OCI-LY7 (cell line): ENCODE measurements at regions not wholly inside any gene's neighbourhood (a gene's known extent, or its start where the extent isn't known, plus 50 kb on each side); places are given as distances from the start of the nearest gene placed in this dataset.

ENCODE experiments used
- EZH2phosphoT487 ChIP-seq: fragments of 200-600 bp; sonication (generic); IDR thresholded peaks from 2 replicates; pipeline ENCODE4 v1.6.1; 2018; ENCODE audit warnings: low read depth, borderline replicate concordance, mild to moderate bottlenecking, mixed run types, antibody characterized with exemption, low read length, moderate library complexity, mixed read lengths
- TF ChIP-seq, protein P1 (sequence below): fragments of 200-600 bp; sonication (generic); conservative IDR thresholded peaks from 2 replicates; pipeline ENCODE4 v1.5.1; 2014; ENCODE audit warnings: mild to moderate bottlenecking, antibody characterized with exemption, low read length, moderate library complexity, mixed read lengths

GRCh38 chr9:38309324-38310195 is 82.9 kb upstream of the ALDH1B1 start:
- TF ChIP-seq, protein P1, sequence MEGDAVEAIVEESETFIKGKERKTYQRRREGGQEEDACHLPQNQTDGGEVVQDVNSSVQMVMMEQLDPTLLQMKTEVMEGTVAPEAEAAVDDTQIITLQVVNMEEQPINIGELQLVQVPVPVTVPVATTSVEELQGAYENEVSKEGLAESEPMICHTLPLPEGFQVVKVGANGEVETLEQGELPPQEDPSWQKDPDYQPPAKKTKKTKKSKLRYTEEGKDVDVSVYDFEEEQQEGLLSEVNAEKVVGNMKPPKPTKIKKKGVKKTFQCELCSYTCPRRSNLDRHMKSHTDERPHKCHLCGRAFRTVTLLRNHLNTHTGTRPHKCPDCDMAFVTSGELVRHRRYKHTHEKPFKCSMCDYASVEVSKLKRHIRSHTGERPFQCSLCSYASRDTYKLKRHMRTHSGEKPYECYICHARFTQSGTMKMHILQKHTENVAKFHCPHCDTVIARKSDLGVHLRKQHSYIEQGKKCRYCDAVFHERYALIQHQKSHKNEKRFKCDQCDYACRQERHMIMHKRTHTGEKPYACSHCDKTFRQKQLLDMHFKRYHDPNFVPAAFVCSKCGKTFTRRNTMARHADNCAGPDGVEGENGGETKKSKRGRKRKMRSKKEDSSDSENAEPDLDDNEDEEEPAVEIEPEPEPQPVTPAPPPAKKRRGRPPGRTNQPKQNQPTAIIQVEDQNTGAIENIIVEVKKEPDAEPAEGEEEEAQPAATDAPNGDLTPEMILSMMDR = no peak
- no peak for TF ChIP-seq EZH2phosphoT487
